AG09309 (cell line): ENCODE measurements at regions not wholly inside any gene's neighbourhood (a gene's known extent, or its start where the extent isn't known, plus 50 kb on each side); places are given as distances from the start of the nearest gene placed in this dataset.
A peak's percentile ranks its signal among the peaks of the same experiment; 100 is the strongest.

Experiments used
- DNase-seq: peaks from one replicate; pipeline ENCODE4 v3.0.0-alpha.2; 2010; ENCODE audit warnings: low read depth
- H3K4me3 ChIP-seq: 2 replicates; pipeline ENCODE4 v1.5.1; 2011; ENCODE audit warnings: mild to moderate bottlenecking, low read depth, low read length, moderate library complexity; ENCODE audit not compliant: control insufficient read depth
- CTCF ChIP-seq: IDR thresholded peaks from 2 replicates; pipeline ENCODE4 v1.5.1; 2011; ENCODE audit warnings: mild to moderate bottlenecking, low read depth, low read length, inconsistent platforms; ENCODE audit not compliant: insufficient read depth, control insufficient read depth; ENCODE audit errors: missing control alignments

- no peak overlapping the region for H3K4me3 ChIP-seq
- DNase-seq, result peak; percentile 83
- no peak for TF ChIP-seq CTCF
Observed at GRCh38 chr5:143887903-143888665, 76.1 kb downstream of the HMHB1 start.

- TF ChIP-seq CTCF, result no peak
- DNase-seq, result no peak
- no peak overlapping the region for H3K4me3 ChIP-seq
Observed at GRCh38 chr5:143888912-143889311, 77.0 kb downstream of the HMHB1 start.

- no peak for TF ChIP-seq CTCF
- DNase-seq, result peak; percentile 96
- H3K4me3 ChIP-seq, result no peak overlapping the region
Observed at GRCh38 chr5:143889986-143890385, 78.0 kb downstream of the HMHB1 start.

- no peak for DNase-seq
- no peak for TF ChIP-seq CTCF
Observed at GRCh38 chr5:143890487-143890886, 78.5 kb downstream of the HMHB1 start.

GRCh38 chr5:143892271-143892670 is 80.3 kb downstream of the HMHB1 start:
- no peak overlapping the region for H3K4me3 ChIP-seq
- TF ChIP-seq CTCF, result no peak
- no peak for DNase-seq

More at GRCh38 chr5:143890487-143890886, 78.5 kb downstream of the HMHB1 start:
- no peak overlapping the region for H3K4me3 ChIP-seq

- no peak for TF ChIP-seq CTCF
- H3K4me3 ChIP-seq, result no peak overlapping the region
- DNase-seq, result no peak
Observed at GRCh38 chr5:143892908-143893307, 80.9 kb downstream of the HMHB1 start.
